K562 (cell line): ENCODE measurements at regions not wholly inside any gene's neighbourhood (a gene's known extent, or its start where the extent isn't known, plus 50 kb on each side); places are given as distances from the start of the nearest gene placed in this dataset.

Experiments used
- ATAC-seq: fragments of 200-7000 bp; cut with Tn5 transposase; 3 replicates; pipeline ENCODE4 v1.9.1; 2020; ENCODE audit warnings: moderate library complexity
- BruUV-seq: library from RNA; stranded (reverse); fragments of 400-500 nt; replicated peaks from 2 replicates; lab custom pipeline; 2021; lab: Mats Ljungman, UMichigan
- CTCF ChIA-PET: fragments of 300-600 bp; formaldehyde crosslinking; extraction: SDS; loops from one replicate; lab custom pipeline; 2021; ENCODE audit warnings: low intra/inter-chr PET ratio; lab: Yijun Ruan, JAX
- POLR2A ChIA-PET: fragments of 300-600, 350-650 bp; sonication (Branson Sonifier 250); formaldehyde crosslinking; extraction: SDS; loops from one replicate; lab custom pipeline; 2021; ENCODE audit warnings: antibody characterized with exemption, inconsistent platforms; lab: Yijun Ruan, JAX
- DNase-seq, 4 experiments: peaks; one replicate each; pipeline versions ENCODE4 v3.0.0 to v3.0.0-alpha.2; 2011 to 2018; ENCODE audit warnings: low spot score in 3 of 4, mixed read lengths in 3 of 4; ENCODE audit errors: extremely low read depth in 1 of 4
- FAIRE-seq: peaks from 2 replicates; lab custom pipeline; 2011; peaks lifted over from hg19 to GRCh38; lab: Jason Lieb, UNC
- H2AFZ ChIP-seq: 2 replicates; pipeline ENCODE4 v1.6.0; 2011; ENCODE audit warnings: low read depth, low read length, control low read depth, inconsistent platforms
- H3K27ac ChIP-seq: fragments of 200-600 bp; 3 replicates; pipeline ENCODE4 v1.8.0; 2011; ENCODE audit warnings: low read depth, mild to moderate bottlenecking, control low read depth, inconsistent platforms, low read length, moderate library complexity, mixed read lengths; ENCODE audit errors: extremely low read depth
- H3K27me3 ChIP-seq, 2 experiments: fragments of 300-600 bp in 1 of 2; 2 replicates in 1 of 2; 3 replicates in 1 of 2; pipeline versions ENCODE4 v1.6.0 to v1.8.0; 2011; ENCODE audit warnings: inconsistent platforms in 2 of 2, low read length in 2 of 2, mild to moderate bottlenecking in 1 of 2, mixed read lengths in 1 of 2, moderate library complexity in 1 of 2; ENCODE audit not compliant: control insufficient read depth in 2 of 2, insufficient read depth in 2 of 2
- H3K36me3 ChIP-seq: fragments of 300-600 bp; 3 replicates; pipeline ENCODE4 v1.8.0; 2011; ENCODE audit warnings: mild to moderate bottlenecking, low read length, inconsistent platforms; ENCODE audit not compliant: control insufficient read depth, insufficient read depth
- H3K4me1 ChIP-seq, 2 experiments: fragments of 200-600 bp in 1 of 2; replicated peaks in 1 of 2; 2 replicates in 1 of 2; 3 replicates in 1 of 2; pipeline versions ENCODE4 v1.5.1 to v1.8.0; 2011; ENCODE audit warnings: inconsistent platforms in 2 of 2, low read length in 2 of 2, mild to moderate bottlenecking in 1 of 2, mixed read lengths in 1 of 2, moderate library complexity in 1 of 2; ENCODE audit not compliant: control insufficient read depth in 2 of 2, insufficient read depth in 2 of 2
- H3K4me2 ChIP-seq: 2 replicates; pipeline ENCODE4 v1.6.1; 2011; ENCODE audit warnings: low read length, control low read depth, inconsistent platforms, mixed read lengths; ENCODE audit not compliant: insufficient read depth
- H3K4me3 ChIP-seq: fragments of 200-600 bp; sonication (generic), shearing (Covaris generic); 2 replicates; pipeline ENCODE4 v1.5.1; 2016; ENCODE audit warnings: control low read depth, inconsistent platforms
- H3K79me2 ChIP-seq: fragments of 200-600 bp; 3 replicates; pipeline ENCODE4 v1.8.0; 2011; ENCODE audit warnings: low read length, inconsistent platforms; ENCODE audit not compliant: control insufficient read depth, insufficient read depth
- H3K9ac ChIP-seq, 2 experiments: 2 replicates each; pipeline versions ENCODE4 v1.6.0 to v1.6.1; 2011; ENCODE audit warnings: low read depth in 2 of 2, low read length in 2 of 2, control low read depth in 1 of 2, inconsistent platforms in 1 of 2, mild to moderate bottlenecking in 1 of 2, mixed read lengths in 1 of 2; ENCODE audit not compliant: insufficient read depth in 1 of 2
- H3K9me1 ChIP-seq: one replicate; pipeline ENCODE4 v1.6.0; 2011; ENCODE audit warnings: inconsistent platforms, mild to moderate bottlenecking, low read length, moderate library complexity; ENCODE audit not compliant: control insufficient read depth, insufficient read depth
- H3K9me3 ChIP-seq: replicated peaks from 2 replicates; pipeline ENCODE4 v1.5.1; 2011; ENCODE audit warnings: low read depth, low read length, inconsistent platforms; ENCODE audit not compliant: control insufficient read depth, insufficient read depth
- H4K20me1 ChIP-seq: replicated peaks from 2 replicates; pipeline ENCODE4 v1.6.1; 2011; ENCODE audit warnings: low read length, inconsistent platforms, mixed read lengths; ENCODE audit not compliant: control insufficient read depth, insufficient read depth
- ARID3A ChIP-seq: IDR thresholded peaks from 2 replicates; pipeline ENCODE4 v1.6.1; 2012; ENCODE audit warnings: low read depth, low read length, improper control_type of control experiment, borderline replicate concordance
- CBX5 ChIP-seq: IDR thresholded peaks from 2 replicates; pipeline ENCODE4 v1.6.1; 2014; ENCODE audit warnings: low read depth, borderline replicate concordance
- E2F1 ChIP-seq: sonication (generic); formaldehyde crosslinking; IDR thresholded peaks from 2 replicates; pipeline ENCODE4 v1.8.1; 2023; ENCODE audit warnings: mild to moderate bottlenecking, missing genetic modification reagents, moderate library complexity
- FOXK2 ChIP-seq, 2 experiments: fragments of 450-650 bp; IDR thresholded peaks in 1 of 2; conservative IDR thresholded peaks in 1 of 2; 2 replicates each; pipeline ENCODE4 v1.6.1; 2016; ENCODE audit warnings: low read depth in 2 of 2, mild to moderate bottlenecking in 1 of 2
- HEY1 ChIP-seq: fragments of 250-450 bp; sonication (Bioruptor Pico); IDR thresholded peaks from 2 replicates; pipeline ENCODE4 v1.5.0; 2020; ENCODE audit warnings: mild to moderate bottlenecking, moderate library complexity, borderline replicate concordance
- KLF13 ChIP-seq: fragments of 450-650 bp; IDR thresholded peaks from 2 replicates; pipeline ENCODE4 v1.6.1; 2016; ENCODE audit warnings: missing genetic modification characterization, low read depth, mild to moderate bottlenecking, missing compliant biosample characterization, moderate library complexity, borderline replicate concordance
- TAF7 ChIP-seq: fragments of 450-650 bp; IDR thresholded peaks from 2 replicates; pipeline ENCODE4 v1.6.1; 2016; ENCODE audit warnings: missing genetic modification characterization, missing compliant biosample characterization
- ZBTB11 ChIP-seq, 3 experiments: fragments of 200-800 bp in 1 of 3; fragments of 250-450 bp in 1 of 3; fragments of 450-650 bp in 1 of 3; sonication (Bioruptor Pico) in 1 of 3; sonication (Bioruptor generic) in 1 of 3; formaldehyde crosslinking in 1 of 3; IDR thresholded peaks; 2 replicates each; pipeline versions ENCODE4 v1.6.1 to v1.8.0; 2016 to 2022; ENCODE audit warnings: mild to moderate bottlenecking in 2 of 3, missing genetic modification characterization in 2 of 3, missing compliant biosample characterization in 1 of 3, moderate library complexity in 1 of 3
- WGBS: fragments of 100-300 bp; shearing (Covaris generic); methylation state at CpG from one replicate; pipeline ENCODE4 v1.1.6; 2016; ENCODE audit warnings: low coverage, mixed read lengths; ENCODE audit not compliant: insufficient coverage; ENCODE audit errors: missing lambda C conversion rate; 5-methylcytosine and 5-hydroxymethylcytosine counted together
- in situ Hi-C: fragments of 300-500 bp; cut with MboI; formaldehyde crosslinking; loops from 4 replicates; pipeline ENCODE4 v1.15.0; 2018; ENCODE audit warnings: inconsistent platforms, mixed read lengths
- intact Hi-C: fragments of 100-400 bp; cut with micrococcal nuclease; formaldehyde crosslinking; loops from 2 replicates; pipeline ENCODE4 v1.14.2; 2022

- TF ChIP-seq ARID3A (no peak), HEY1 (no peak), KLF13 (tag) (no peak)
- TF ChIP-seq, all 486 proteins: peak for 0
These were observed 561.4 kb downstream of the PKHD1 start (continued) for GRCh38 chr6:51526049-51526448.

- Histone ChIP-seq H3K36me3 (no peaks in the 10 kb centered on the region), H3K9me1 (no peaks in the 10 kb centered on the region), H3K27me3 (no peaks in the 10 kb centered on the region), H2AFZ (no peak overlapping the region), H3K9me3 (no peaks in the 10 kb centered on the region), H3K4me3 (no peak overlapping the region), H3K4me2 (no peak overlapping the region), H3K4me1 (no peaks in the 10 kb centered on the region), H3K79me2 (no peaks in the 10 kb centered on the region), H3K27ac (no peak overlapping the region), H4K20me1 (no peaks in the 10 kb centered on the region), H3K9ac (no peak overlapping the region)
- in situ Hi-C loops, result loop anchor here (25.0 kb wide), 1 partner anchor 715 kb away; the partner anchor contains the start of gene TFAP2B
- TF ChIP-seq CBX5, result no peak
- TF ChIP-seq E2F1 (CRISPR knock-in tag), result no peak
- no peak for TF ChIP-seq FOXK2 (conservative IDR thresholded peaks at IDR 0.05 in 1 of 2, IDR thresholded peaks at IDR 0.05 in 1 of 2; ENCODE audit: low read depth in 2 of 2)
- TF ChIP-seq TAF7 (tag), result no peak
- TF ChIP-seq ZBTB11 (CRISPR knock-in tag; IDR thresholded peaks at IDR 0.05), result no peak
- no peak for DNase-seq
- no peak for FAIRE-seq
- WGBS, result 0% methylated on average over 4 of the region's 5 CpGs
- CTCF ChIA-PET, result no interaction called here
- ATAC-seq, result no peak
- POLR2A ChIA-PET, result interaction anchor here (0.6 kb wide), 1 partner anchor 209 kb away, joined by 4 read pairs; no protein-coding TSS in a partner anchor
- no TSS peak for BruUV-seq
- intact Hi-C loops, result no loop called here
These were observed 560.5 kb downstream of the PKHD1 start for GRCh38 chr6:51526922-51527321.
